PC-3 (cell line): ENCODE measurements at regions not wholly inside any gene's neighbourhood (a gene's known extent, or its start where the extent isn't known, plus 50 kb on each side); places are given as distances from the start of the nearest gene placed in this dataset.

Experiments used
- ATAC-seq: fragments of 200-7000 bp; cut with Tn5 transposase; 2 replicates; pipeline ENCODE4 v1.9.1; 2020; ENCODE audit warnings: mild to moderate bottlenecking, moderate library complexity
- BruUV-seq: library from RNA; stranded (reverse); fragments of 400-500 nt; replicated peaks from 2 replicates; lab custom pipeline; 2021; lab: Mats Ljungman, UMichigan
- CTCF ChIA-PET: fragments of 300-600 bp; sonication (Branson Sonifier 250); formaldehyde crosslinking; loops from one replicate; lab custom pipeline; 2022; ENCODE audit warnings: antibody characterized with exemption; lab: Charles Lee
- POLR2A ChIA-PET: fragments of 300-600 bp; sonication (Branson Sonifier 250); formaldehyde crosslinking; loops from one replicate; lab custom pipeline; 2022; ENCODE audit warnings: antibody characterized with exemption; ENCODE audit not compliant: unreplicated experiment; lab: Charles Lee
- DNase-seq: peaks from one replicate; pipeline ENCODE4 v3.0.0-alpha.2; 2015
- H2AFZ ChIP-seq: fragments of 300-600 bp; sonication (generic); 2 replicates; pipeline ENCODE4 v1.6.0; 2016; ENCODE audit warnings: antibody characterized with exemption, low read length
- H3F3A ChIP-seq: fragments of 300-600 bp; sonication (generic); one replicate; pipeline ENCODE4 v1.6.0; 2017; ENCODE audit warnings: antibody characterized with exemption, low read length, control low read depth, mild to moderate bottlenecking; ENCODE audit not compliant: unreplicated experiment
- H3K27ac ChIP-seq: fragments of 300-600 bp; sonication (generic); 2 replicates; pipeline ENCODE4 v1.5.1; 2016; ENCODE audit warnings: mild to moderate bottlenecking, low read length
- H3K27me3 ChIP-seq: fragments of 300-600 bp; sonication (generic); 2 replicates; pipeline ENCODE4 v1.6.1; 2016; ENCODE audit warnings: low read length, mixed read lengths
- H3K36me3 ChIP-seq: fragments of 300-600 bp; sonication (generic); 2 replicates; pipeline ENCODE4 v1.6.1; 2016; ENCODE audit warnings: low read depth, mixed run types, low read length, mixed read lengths
- H3K4me1 ChIP-seq: fragments of 300-600 bp; sonication (generic); 2 replicates; pipeline ENCODE4 v1.5.1; 2016; ENCODE audit warnings: low read length; ENCODE audit not compliant: insufficient read depth
- H3K4me2 ChIP-seq: fragments of 300-600 bp; sonication (generic); 2 replicates; pipeline ENCODE4 v1.6.0; 2016; ENCODE audit warnings: low read length
- H3K4me3 ChIP-seq: fragments of 300-600 bp; sonication (generic); 2 replicates; pipeline ENCODE4 v1.5.1; 2016; ENCODE audit warnings: mild to moderate bottlenecking, low read length, mixed read lengths
- H3K79me2 ChIP-seq: fragments of 300-600 bp; sonication (generic); 2 replicates; pipeline ENCODE4 v1.6.1; 2017; ENCODE audit warnings: low read length, mixed read lengths
- H3K9ac ChIP-seq: fragments of 300-600 bp; sonication (generic); 2 replicates; pipeline ENCODE4 v1.6.0; 2016; ENCODE audit warnings: mild to moderate bottlenecking, low read length
- H3K9me2 ChIP-seq: fragments of 300-600 bp; sonication (generic); replicated peaks from 2 replicates; pipeline ENCODE4 v1.6.1; 2016; ENCODE audit warnings: mixed run types, low read length, mixed read lengths
- H3K9me3 ChIP-seq: fragments of 300-600 bp; sonication (generic); 2 replicates; pipeline ENCODE4 v1.6.1; 2016; ENCODE audit warnings: low read length, mixed read lengths
- H4K20me1 ChIP-seq: fragments of 300-600 bp; sonication (generic); 2 replicates; pipeline ENCODE4 v1.6.1; 2016; ENCODE audit warnings: low read length, mixed read lengths
- EZH2 ChIP-seq: fragments of 300-600 bp; sonication (generic); IDR thresholded peaks from one replicate; pipeline ENCODE4 v1.6.1; 2017; ENCODE audit warnings: antibody characterized with exemption, mild to moderate bottlenecking, low read length; ENCODE audit not compliant: unreplicated experiment
- EZH2phosphoT487 ChIP-seq: fragments of 300-600 bp; sonication (generic); IDR thresholded peaks from 2 replicates; pipeline ENCODE4 v1.6.1; 2018; ENCODE audit warnings: mild to moderate bottlenecking, antibody characterized with exemption, low read length, borderline replicate concordance
- intact Hi-C: fragments of 100-400 bp; cut with micrococcal nuclease; formaldehyde crosslinking; loops from 2 replicates; pipeline ENCODE4 v1.9.0; 2023
- TF ChIP-seq, protein P1 (sequence below): fragments of 300-600 bp; sonication (generic); conservative IDR thresholded peaks from 2 replicates; pipeline ENCODE4 v1.5.1; 2017; ENCODE audit warnings: antibody characterized with exemption, low read depth, mild to moderate bottlenecking, low read length

DNA sequence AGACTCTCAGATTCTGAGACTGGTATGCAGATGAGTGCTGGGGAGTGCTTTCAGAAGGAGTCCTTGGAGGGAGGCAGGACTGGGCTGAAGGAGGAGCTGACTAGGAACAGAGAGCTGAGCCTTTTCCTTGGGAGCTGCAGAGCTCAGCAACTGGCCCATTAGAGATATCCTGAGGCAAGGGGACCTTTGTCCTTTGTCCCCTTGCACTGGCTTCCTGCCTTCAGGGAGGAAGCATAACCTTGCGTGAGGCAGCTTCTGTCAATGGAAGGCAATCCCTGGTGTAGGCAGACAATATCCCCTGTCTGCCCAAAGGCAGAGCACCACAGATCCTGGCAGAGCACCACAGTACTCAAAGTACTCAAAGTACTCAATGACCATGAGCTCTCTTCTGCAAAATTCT is 375.3 kb downstream of the HRH4 start:
- H3K4me2 ChIP-seq: no peak overlapping the region
- intact Hi-C loops: no loop called here

DNA sequence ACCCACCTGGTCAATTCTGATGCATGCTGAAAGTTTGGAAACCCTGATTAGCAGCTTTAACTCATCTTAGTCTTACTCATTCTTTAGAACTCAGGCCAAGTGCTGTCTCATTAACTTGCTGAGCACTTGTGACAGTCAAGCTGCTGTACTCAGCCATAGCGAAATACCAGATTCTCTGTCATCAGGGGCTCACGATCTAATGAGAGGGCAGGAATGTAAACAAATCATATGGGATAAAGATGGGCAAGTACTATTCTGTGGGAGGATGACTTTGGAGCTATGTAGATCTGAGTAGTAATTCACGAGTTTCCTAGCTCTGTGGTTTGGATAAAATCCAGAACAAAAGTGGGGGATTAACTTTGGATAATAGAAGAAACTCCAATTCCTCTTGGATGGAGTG is 376.6 kb downstream of the HRH4 start:
- Histone ChIP-seq H3K9me3 (no peaks in the 10 kb centered on the region), H3F3A (no peaks in the 10 kb centered on the region), H3K4me2 (no peak overlapping the region), H3K27me3 (peaks cover 52% of the 10 kb centered on the region), H4K20me1 (no peaks in the 10 kb centered on the region), H3K4me1 (no peaks in the 10 kb centered on the region), H3K36me3 (no peaks in the 10 kb centered on the region), H3K79me2 (no peaks in the 10 kb centered on the region), H2AFZ (no peak overlapping the region), H3K27ac (no peak overlapping the region), H3K4me3 (no peak overlapping the region), H3K9me2 (no peaks in the 10 kb centered on the region), H3K9ac (no peak overlapping the region)
- CTCF ChIA-PET: no interaction called here
- TF ChIP-seq, protein P1, sequence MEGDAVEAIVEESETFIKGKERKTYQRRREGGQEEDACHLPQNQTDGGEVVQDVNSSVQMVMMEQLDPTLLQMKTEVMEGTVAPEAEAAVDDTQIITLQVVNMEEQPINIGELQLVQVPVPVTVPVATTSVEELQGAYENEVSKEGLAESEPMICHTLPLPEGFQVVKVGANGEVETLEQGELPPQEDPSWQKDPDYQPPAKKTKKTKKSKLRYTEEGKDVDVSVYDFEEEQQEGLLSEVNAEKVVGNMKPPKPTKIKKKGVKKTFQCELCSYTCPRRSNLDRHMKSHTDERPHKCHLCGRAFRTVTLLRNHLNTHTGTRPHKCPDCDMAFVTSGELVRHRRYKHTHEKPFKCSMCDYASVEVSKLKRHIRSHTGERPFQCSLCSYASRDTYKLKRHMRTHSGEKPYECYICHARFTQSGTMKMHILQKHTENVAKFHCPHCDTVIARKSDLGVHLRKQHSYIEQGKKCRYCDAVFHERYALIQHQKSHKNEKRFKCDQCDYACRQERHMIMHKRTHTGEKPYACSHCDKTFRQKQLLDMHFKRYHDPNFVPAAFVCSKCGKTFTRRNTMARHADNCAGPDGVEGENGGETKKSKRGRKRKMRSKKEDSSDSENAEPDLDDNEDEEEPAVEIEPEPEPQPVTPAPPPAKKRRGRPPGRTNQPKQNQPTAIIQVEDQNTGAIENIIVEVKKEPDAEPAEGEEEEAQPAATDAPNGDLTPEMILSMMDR: no peak
- TF ChIP-seq EZH2phosphoT487 (no peak), EZH2 (no peak)
- POLR2A ChIA-PET: no interaction called here
- DNase-seq (peak; percentile 30), ATAC-seq (no peak)
- intact Hi-C loops: no loop called here
- BruUV-seq: no TSS peak

More for the DNA sequence above, 375.3 kb downstream of the HRH4 start:
- no peaks in the 10 kb centered on the region for H3F3A ChIP-seq
- H3K36me3 ChIP-seq: no peaks in the 10 kb centered on the region
- H2AFZ ChIP-seq: no peak overlapping the region
- H3K27me3 ChIP-seq: peaks cover 55% of the 10 kb centered on the region
- H4K20me1 ChIP-seq: no peaks in the 10 kb centered on the region
- H3K4me1 ChIP-seq: no peaks in the 10 kb centered on the region
- TF ChIP-seq EZH2phosphoT487 (no peak), EZH2 (no peak)
- TF ChIP-seq, protein P1: no peak
- CTCF ChIA-PET: no interaction called here
- H3K9ac ChIP-seq: no peak overlapping the region
- ATAC-seq (no peak), DNase-seq (no peak)
- no TSS peak for BruUV-seq
- no peak overlapping the region for H3K27ac ChIP-seq
- H3K9me3 ChIP-seq: no peaks in the 10 kb centered on the region
- POLR2A ChIA-PET: no interaction called here
- no peaks in the 10 kb centered on the region for H3K9me2 ChIP-seq
- H3K4me3 ChIP-seq: no peak overlapping the region
- H3K79me2 ChIP-seq: no peaks in the 10 kb centered on the region

DNA sequence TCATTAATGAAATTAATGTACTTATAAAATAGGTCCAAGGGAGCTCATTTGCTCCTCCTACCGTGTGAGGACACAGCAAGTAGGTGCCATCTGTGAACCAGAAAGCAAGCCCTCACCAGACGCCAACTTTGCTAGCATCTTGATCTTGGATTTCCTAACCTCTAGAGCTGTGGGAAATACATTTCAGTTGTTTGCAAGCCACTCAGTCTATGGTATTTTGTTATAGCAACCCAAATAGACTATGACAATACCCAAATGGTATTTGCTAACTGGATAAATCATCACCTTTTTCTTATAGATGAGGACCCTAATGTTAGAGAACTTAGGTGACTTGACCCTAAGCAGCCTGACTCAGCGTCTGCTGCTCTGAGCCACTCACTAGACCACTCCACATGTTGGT is 379.6 kb downstream of the HRH4 start:
- Histone ChIP-seq H3K4me3 (no peak overlapping the region), H3K79me2 (no peaks in the 10 kb centered on the region), H3K27ac (no peak overlapping the region), H3K27me3 (peaks cover 23% of the 10 kb centered on the region; the same call in 1 of the 2 replicates), H4K20me1 (no peaks in the 10 kb centered on the region), H3K4me2 (no peak overlapping the region), H3K9me3 (no peaks in the 10 kb centered on the region), H3F3A (no peaks in the 10 kb centered on the region), H3K9me2 (no peaks in the 10 kb centered on the region), H2AFZ (no peak overlapping the region), H3K36me3 (no peaks in the 10 kb centered on the region), H3K4me1 (no peaks in the 10 kb centered on the region), H3K9ac (no peak overlapping the region)
- BruUV-seq: no TSS peak
- no peak for TF ChIP-seq EZH2phosphoT487
- TF ChIP-seq, protein P1: no peak
- ChIA-PET CTCF (no interaction called here), POLR2A (no interaction called here)
- DNase-seq (no peak), ATAC-seq (no peak)
- intact Hi-C loops: no loop called here
